Stimulated activated CD8-positive, alpha-beta memory T cell treated with anti-CD3 and anti-CD28 coated beads, Interleukin-4, amount 100 ng/mL, for 48 hours (primary cell): ENCODE measurements at regions not wholly inside any gene's neighbourhood (a gene's known extent, or its start where the extent isn't known, plus 50 kb on each side); places are given as distances from the start of the nearest gene placed in this dataset.
"Not testable (repeated sequence)": the region's sequence is repeated elsewhere in the genome, so short reads cannot be mapped to it uniquely, and the experiment has no call there.

Experiments used
- DNase-seq: peaks from one replicate; pipeline ENCODE4 v3.0.0-alpha.2; 2020

DNA sequence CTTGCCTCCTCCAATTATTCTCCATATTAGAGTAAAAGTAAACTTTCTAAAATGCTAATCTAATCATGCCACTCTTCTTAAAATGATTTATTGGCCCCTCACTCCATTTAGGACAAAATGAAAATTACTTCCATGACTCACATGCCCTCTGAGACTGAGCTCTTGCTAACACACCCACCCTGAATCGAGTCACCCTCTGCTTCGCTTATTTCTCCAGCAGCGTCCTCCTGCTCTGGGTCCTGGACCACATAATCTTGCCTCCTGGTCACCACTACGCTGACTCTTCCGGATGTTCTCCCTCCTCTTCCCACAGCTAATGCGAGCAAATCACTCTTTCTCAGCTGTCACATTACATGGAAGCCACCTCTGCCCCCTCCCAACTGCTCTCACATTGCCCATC is 384.0 kb upstream of the FZD8 start:
- no peak for DNase-seq

GRCh38 chr10:36023939-36024338 is 381.8 kb upstream of the FZD8 start:
- no peak for DNase-seq

- DNase-seq, result no peak
These were observed 379.0 kb upstream of the FZD8 start for GRCh38 chr10:36021096-36021495.

DNA sequence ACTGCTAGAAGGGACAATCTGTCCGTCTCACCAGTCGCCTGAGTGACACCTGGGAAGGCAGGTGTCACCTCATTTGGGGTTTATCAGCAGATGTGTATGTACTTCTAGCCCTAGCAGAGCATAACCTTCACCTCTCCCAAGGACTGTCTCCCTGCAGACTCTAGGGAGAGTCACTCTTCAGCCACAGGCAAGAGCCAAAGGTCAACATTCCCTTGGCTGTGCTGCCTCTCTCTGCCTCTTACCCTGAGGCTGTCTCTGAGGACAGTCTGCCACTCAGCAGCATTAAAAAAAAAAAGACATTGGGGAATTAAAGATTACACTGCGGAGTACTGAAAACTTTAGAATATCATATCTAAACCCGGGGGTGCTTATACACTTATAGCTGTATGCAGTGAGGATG is 377.7 kb upstream of the FZD8 start:
- DNase-seq, result no peak

- DNase-seq, result no peak
These were observed 376.9 kb upstream of the FZD8 start for GRCh38 chr10:36018996-36019395.

DNA sequence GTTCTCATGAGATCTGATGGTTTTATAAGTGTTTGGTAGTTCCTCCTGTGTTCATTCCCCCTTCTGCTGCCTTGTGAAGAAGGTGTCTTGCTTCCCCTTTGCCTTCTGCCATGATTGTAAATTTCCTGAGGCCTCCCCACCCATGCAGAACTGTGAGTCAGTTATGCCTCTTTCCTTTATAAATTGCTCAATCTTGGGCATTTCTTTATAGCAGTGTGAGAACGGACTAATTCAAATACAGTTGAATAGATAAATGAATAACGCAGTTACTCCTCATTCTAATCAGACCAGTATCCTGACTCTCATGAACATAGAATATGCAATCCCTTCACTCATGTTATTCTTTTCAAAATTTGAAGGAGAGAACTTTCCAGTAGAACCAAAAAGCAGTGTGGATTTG is 375.0 kb upstream of the FZD8 start:
- DNase-seq, result no peak

- no peak for DNase-seq
These were observed 365.3 kb upstream of the FZD8 start for GRCh38 chr10:36007369-36007768.

GRCh38 chr10:36003688-36004087 is 361.6 kb upstream of the FZD8 start:
- no peak for DNase-seq

GRCh38 chr10:36003031-36003600 is 361.0 kb upstream of the FZD8 start:
- DNase-seq, result no peak

DNA sequence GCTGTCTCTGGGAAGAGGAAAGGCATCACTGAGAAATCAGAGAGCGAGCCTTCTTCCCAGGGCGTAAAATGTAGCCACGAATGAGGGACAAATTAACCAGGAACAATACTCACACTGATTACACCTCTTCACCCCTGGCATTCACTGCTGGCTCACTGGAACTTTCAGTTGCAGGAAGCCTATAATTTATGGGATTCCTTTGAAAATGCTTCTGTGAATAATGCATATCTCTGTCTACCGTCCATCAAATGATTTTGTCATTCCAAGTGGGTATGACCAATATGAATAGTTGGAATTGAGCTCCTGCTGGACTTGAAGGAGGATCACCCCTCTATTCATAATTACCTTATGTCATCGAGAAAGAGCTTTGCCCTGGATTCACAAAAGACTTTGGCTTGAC is 360.3 kb upstream of the FZD8 start:
- no peak for DNase-seq

GRCh38 chr10:36000754-36001153 is 358.7 kb upstream of the FZD8 start:
- not testable (repeated sequence) for DNase-seq

GRCh38 chr10:35998026-35998425 is 355.9 kb upstream of the FZD8 start:
- no peak for DNase-seq

DNA sequence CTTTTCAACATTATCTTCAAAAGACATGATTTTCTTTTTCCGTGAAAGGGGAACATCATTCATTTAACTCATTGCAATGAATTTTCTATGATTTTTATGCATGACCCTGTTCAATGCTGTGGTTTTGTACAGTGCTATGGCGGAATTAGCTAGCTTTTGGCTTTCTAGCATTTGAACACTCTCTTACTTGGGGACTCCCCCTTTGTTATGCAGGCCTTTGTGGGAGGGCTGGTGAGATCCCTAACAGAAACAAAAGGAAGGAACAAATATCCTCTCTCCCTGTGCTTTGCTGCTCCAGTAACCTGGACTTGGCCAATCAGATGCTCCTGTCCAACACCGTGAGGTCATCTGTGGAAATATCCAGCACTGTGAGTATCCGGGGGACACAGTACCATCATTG is 353.4 kb upstream of the FZD8 start:
- DNase-seq, result no peak

- no peak for DNase-seq
These were observed 351.8 kb upstream of the FZD8 start for GRCh38 chr10:35993591-35994515.

GRCh38 chr10:35992107-35992506 is 350.0 kb upstream of the FZD8 start:
- DNase-seq, result no peak

GRCh38 chr10:35986756-35987502 is 344.8 kb upstream of the FZD8 start:
- no peak for DNase-seq

GRCh38 chr10:35979116-35979515 is 337.0 kb upstream of the FZD8 start:
- no peak for DNase-seq

- not testable (repeated sequence) for DNase-seq
These were observed 332.0 kb upstream of the FZD8 start for GRCh38 chr10:35973912-35974591.

GRCh38 chr10:35972275-35972674 is 330.2 kb upstream of the FZD8 start:
- DNase-seq, result no peak

- DNase-seq, result no peak
These were observed 329.3 kb upstream of the FZD8 start for GRCh38 chr10:35971397-35971796.

DNA sequence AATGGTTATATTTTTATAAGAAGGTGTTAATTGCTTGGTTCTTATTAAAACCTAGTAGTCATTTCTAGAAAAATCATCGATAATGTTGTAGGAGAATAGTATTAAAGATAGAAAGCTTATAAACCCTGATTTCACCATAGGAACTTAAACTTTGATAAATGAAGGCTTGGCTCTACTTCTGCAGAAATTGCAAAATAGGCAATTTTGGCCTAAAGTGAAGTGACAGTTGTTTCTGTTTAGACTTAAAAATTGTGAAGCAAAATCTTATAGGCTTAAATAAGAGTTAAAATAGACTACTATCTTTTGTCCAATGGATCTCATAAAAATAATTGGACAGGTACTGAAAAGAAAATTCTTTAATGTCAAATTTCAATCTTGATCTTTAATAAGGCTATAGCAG is 321.6 kb upstream of the FZD8 start:
- DNase-seq, result no peak

GRCh38 chr10:35961501-35961900 is 319.4 kb upstream of the FZD8 start:
- no peak for DNase-seq

DNA sequence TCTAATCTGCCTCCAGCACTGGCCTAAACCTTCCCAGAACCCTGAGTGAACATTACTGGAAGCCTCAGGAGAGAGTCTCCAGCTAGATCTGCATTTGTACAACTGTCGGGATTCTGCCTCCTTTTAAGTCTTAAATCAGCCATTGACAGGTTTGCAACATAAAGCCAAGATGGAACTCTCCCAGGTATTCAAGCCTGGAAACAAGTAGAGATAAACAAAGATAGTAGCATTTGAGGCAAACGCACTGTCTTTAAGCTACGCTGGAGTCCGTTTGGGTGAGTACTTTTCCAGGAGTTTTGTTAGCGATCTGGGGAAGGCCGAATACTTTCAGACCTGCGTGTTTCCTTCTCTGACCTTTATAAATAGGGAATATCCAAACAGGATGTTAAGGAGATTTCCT is 317.2 kb upstream of the FZD8 start:
- DNase-seq, result no peak
